Pancreas (tissue), 10 donors: ENCODE measurements at regions not wholly inside any gene's neighbourhood (a gene's known extent, or its start where the extent isn't known, plus 50 kb on each side); places are given as distances from the start of the nearest gene placed in this dataset.

Experiments used
- ATAC-seq, 4 donors: fragments of 200-7000 bp; cut with Tn5 transposase; one replicate each; pipeline versions ENCODE4 v1.8.0 to v1.9.1; 2020; ENCODE audit warnings: mild to moderate bottlenecking in 4 of 4, moderate library complexity in 4 of 4
- DNase-seq, 6 donors: peaks; one replicate each; pipeline ENCODE4 v3.0.0-alpha.2; 2020
- FAIRE-seq: peaks from 2 replicates; lab custom pipeline; 2012; peaks lifted over from hg19 to GRCh38; lab: Jason Lieb, UNC
- H3K27ac ChIP-seq, 4 donors: fragments of 200-600 bp; sonication (generic); 1 replicate in 3 of 4; 2 replicates in 1 of 4; pipeline versions ENCODE4 v1.5.0 to v1.8.0; 2020
- H3K27me3 ChIP-seq, 4 donors: fragments of 200-600 bp; one replicate each; pipeline ENCODE4 v1.8.0; 2021
- H3K36me3 ChIP-seq, 3 donors: fragments of 200-600 bp; sonication (generic) in 1 of 3; one replicate each; pipeline versions ENCODE4 v1.5.0 to v1.8.0; 2020 to 2021
- H3K4me1 ChIP-seq, 3 donors: fragments of 200-600 bp; one replicate each; pipeline ENCODE4 v1.8.0; 2021
- H3K4me3 ChIP-seq, 4 donors: fragments of 200-600 bp; sonication (generic) in 2 of 4; one replicate each; pipeline versions ENCODE4 v1.5.0 to v1.8.0; 2020 to 2021
- H3K9me3 ChIP-seq, 4 donors: fragments of 200-600 bp; one replicate each; pipeline ENCODE4 v1.8.0; 2021
- WGBS, 2 donors: extraction: QIAGEN DNeasy Blood & Tissue Kit; methylation state at CpG; one replicate each; pipeline ENCODE4 v1.1.7; 2013; 5-methylcytosine and 5-hydroxymethylcytosine counted together
- intact Hi-C, 3 donors: fragments of 100-400 bp; cut with DNase I; formaldehyde crosslinking; loops; one replicate each; pipeline versions ENCODE4 v1.11.1 to v1.14.2; 2022
- TF ChIP-seq, protein P1 (sequence below), 4 donors: fragments of 200-600 bp; sonication (generic) in 3 of 4; IDR thresholded peaks; one replicate each; pipeline versions ENCODE4 v1.5.0 to v1.8.0; 2021; ENCODE audit warnings: antibody characterized with exemption in 4 of 4
- donor health status: healthy with polysubstance abuse.
- donor health status: DM: no; HTN: no; CAD: no; lungs with moderate emphysema.
- donor health status: DM: no; HTN: no; CAD: no.
- donor health status: control.
- donor health status: control.
- donor health status: Bipolar disorder and iron deficiency.
- donor health status: DM: yes; HTN: yes; CAD: no.
- donor health status: DM: no; HTN: no; CAD: no.
- donor health status: DM: no; HTN: no; CAD: no.
- donor health status: DM: yes; HTN: yes; CAD: no.

DNA sequence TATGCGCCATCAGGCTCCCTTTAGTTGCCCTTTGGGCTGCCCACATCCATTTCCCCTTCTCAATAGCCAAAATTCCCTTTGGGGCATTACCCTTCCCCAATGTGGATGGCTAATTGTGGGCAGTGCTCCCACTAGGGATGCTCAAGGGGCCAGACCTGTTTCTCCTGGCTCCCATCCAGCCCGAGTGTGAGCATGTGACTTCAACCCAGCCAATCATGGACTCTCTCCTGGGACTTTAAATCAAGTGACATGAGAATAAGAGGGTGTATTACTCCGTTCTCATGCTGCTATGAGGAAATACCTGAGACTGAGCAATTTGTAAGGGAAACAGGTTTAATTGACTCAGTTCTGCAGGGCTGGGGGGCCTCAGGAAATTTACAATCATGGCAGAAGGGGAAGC, 60.9 kb upstream of the WSB1 start:
- Histone ChIP-seq H3K4me3 (no peak overlapping the region), H3K9me3 (no peaks in the 10 kb centered on the region), H3K36me3 (no peaks in the 10 kb centered on the region), H3K4me1 (peaks cover 0 to 4% (median 0%) of the 10 kb centered on the region in 3 donors), H3K27ac (no peak overlapping the region), H3K27me3 (no peaks in the 10 kb centered on the region)
- ATAC-seq, result no peak
- FAIRE-seq, result no peak
- intact Hi-C loops, result loop anchor here in 2 of 3 donors (10.0 kb wide), 2 partner anchors 362 to 422 kb away; no protein-coding TSS in a partner anchor
- DNase-seq, result no peak
- 63 to 70% methylated on average over 3 of the region's 3 CpGs for WGBS, 2 donors
- TF ChIP-seq, protein P1, sequence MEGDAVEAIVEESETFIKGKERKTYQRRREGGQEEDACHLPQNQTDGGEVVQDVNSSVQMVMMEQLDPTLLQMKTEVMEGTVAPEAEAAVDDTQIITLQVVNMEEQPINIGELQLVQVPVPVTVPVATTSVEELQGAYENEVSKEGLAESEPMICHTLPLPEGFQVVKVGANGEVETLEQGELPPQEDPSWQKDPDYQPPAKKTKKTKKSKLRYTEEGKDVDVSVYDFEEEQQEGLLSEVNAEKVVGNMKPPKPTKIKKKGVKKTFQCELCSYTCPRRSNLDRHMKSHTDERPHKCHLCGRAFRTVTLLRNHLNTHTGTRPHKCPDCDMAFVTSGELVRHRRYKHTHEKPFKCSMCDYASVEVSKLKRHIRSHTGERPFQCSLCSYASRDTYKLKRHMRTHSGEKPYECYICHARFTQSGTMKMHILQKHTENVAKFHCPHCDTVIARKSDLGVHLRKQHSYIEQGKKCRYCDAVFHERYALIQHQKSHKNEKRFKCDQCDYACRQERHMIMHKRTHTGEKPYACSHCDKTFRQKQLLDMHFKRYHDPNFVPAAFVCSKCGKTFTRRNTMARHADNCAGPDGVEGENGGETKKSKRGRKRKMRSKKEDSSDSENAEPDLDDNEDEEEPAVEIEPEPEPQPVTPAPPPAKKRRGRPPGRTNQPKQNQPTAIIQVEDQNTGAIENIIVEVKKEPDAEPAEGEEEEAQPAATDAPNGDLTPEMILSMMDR (IDR thresholded peaks at IDR 0.05), result no peak

DNA sequence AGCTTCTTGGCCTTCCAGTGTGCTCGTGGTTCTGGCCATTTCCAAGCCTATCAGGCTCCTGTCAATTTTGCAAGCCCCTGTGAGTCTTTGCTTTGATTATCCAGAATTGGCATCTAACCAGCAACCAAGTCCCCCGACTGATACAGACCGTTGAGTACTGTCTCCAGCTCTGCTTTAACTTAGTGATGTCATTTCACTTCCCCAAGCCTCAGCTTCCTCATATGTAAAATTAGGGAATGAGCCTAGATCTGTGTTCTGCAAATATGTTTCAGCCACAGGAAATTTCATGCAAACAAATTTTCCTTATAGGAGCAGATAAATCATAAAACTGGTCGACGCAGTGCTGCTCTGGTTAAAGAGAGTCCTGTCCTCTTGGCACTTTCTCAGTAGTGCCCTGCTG, 60.1 kb upstream of the WSB1 start:
- 50 to 57% methylated on average over 5 of the region's 5 CpGs for WGBS, 2 donors
- FAIRE-seq, result no peak
- no peak for DNase-seq
- Histone ChIP-seq H3K9me3 (no peaks in the 10 kb centered on the region), H3K36me3 (no peaks in the 10 kb centered on the region), H3K27me3 (no peaks in the 10 kb centered on the region), H3K4me3 (no peak overlapping the region), H3K4me1 (peaks cover 0 to 4% (median 0%) of the 10 kb centered on the region in 3 donors), H3K27ac (no peak overlapping the region)
- intact Hi-C loops, result loop anchor here in 2 of 3 donors (10.0 kb wide), 2 partner anchors 361 to 421 kb away; no protein-coding TSS in a partner anchor
- ATAC-seq, result peak in 1 of 4 donors; percentile 51
- TF ChIP-seq, protein P1 (IDR thresholded peaks at IDR 0.05), result no peak

DNA sequence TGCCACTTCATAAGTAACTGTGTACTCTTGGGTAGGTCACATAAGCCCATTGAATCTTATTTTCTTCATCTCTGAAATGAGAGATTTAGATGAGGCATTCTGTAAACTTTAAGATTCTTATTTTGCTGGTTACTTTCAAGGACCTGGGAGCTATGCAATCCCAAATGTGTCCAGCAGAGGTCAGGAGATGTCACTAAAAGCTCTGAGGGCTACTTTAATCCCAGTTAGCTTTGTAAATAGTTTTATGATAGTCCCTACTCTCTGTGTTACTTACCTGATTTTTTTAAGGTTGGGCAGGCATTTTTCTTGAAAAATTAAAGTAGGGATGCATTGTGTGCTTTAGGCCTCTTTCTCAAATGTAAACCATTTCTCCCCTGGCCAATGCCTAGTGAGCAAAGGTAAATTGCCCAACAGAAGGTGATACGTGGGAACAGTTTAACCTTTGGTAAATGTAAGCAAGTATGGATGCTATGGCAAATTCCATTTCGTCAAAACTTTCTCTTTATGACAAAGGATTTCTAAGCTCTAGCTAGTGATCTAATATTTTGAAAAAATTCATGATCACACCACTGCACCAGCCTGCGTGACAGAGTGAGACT, 57.1 kb upstream of the WSB1 start:
- peak in 5 of 6 donors; percentile 55 to 85 (median 71) for DNase-seq
- peak; percentile 82 for FAIRE-seq
- intact Hi-C loops, result loop anchor here in 2 of 3 donors (5.0 to 10.0 kb wide), 4 partner anchors 95 to 418 kb away; no protein-coding TSS in a partner anchor
- Histone ChIP-seq H3K27me3 (no peaks in the 10 kb centered on the region), H3K4me3 (no peak overlapping the region), H3K4me1 (peaks cover 0 to 4% (median 0%) of the 10 kb centered on the region in 3 donors), H3K27ac (no peak overlapping the region), H3K9me3 (no peaks in the 10 kb centered on the region), H3K36me3 (no peaks in the 10 kb centered on the region)
- 52 to 54% methylated on average over 3 of the region's 3 CpGs for WGBS, 2 donors
- TF ChIP-seq, protein P1 (IDR thresholded peaks at IDR 0.05), result peak; percentile 79 to 92 (median 85)
- ATAC-seq, result peak; percentile 82 to 93 (median 93)

DNA sequence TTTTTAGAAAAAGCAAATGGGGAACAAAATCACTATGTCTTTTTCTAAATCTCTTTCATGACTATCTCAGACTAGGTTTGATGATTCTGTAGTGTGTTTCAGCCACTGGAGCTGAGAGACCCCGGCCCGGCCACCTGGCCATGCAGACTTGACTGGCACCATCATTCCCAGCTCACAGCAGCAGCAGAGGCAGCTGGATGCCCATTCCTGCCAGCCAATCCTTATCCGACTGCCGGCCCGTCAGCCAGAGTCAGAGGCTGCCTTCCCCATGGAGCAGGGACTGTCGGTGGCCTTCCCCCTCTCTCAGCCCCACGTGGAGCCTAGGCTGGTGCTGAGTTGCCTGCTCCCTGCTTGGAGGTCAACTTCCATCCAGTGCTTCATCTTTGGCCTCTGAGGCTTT, 56.0 kb upstream of the WSB1 start:
- FAIRE-seq, result no peak
- no peak for ATAC-seq
- intact Hi-C loops, result loop anchor here in 2 of 3 donors (5.0 to 10.0 kb wide), 4 partner anchors 94 to 417 kb away; no protein-coding TSS in a partner anchor

More for the DNA sequence above, 56.0 kb upstream of the WSB1 start:
- Histone ChIP-seq H3K27me3 (no peaks in the 10 kb centered on the region), H3K36me3 (no peaks in the 10 kb centered on the region), H3K27ac (no peak overlapping the region), H3K4me3 (no peak overlapping the region), H3K4me1 (peaks cover 0 to 4% (median 0%) of the 10 kb centered on the region in 3 donors), H3K9me3 (no peaks in the 10 kb centered on the region)
- TF ChIP-seq, protein P1 (IDR thresholded peaks at IDR 0.05), result no peak
- no peak for DNase-seq
- 77 to 90% methylated on average over 7 of the region's 7 CpGs for WGBS, 2 donors
